ENCODE measurements at regions not wholly inside any gene's neighbourhood (a gene's known extent, or its start where the extent isn't known, plus 50 kb on each side); places are given as distances from the start of the nearest gene placed in this dataset.

GRCh38 chr7:156015237-156016020 is 203.2 kb upstream of the SHH start:
- intact Hi-C loops (cut with micrococcal nuclease), result no loop called here
- no peak for DNase-seq
- peaks cover 0 to 6% of the 10 kb centered on the region in 2 donors for H3K27me3 Mint-ChIP-seq (ENCODE audit: low read depth in 2 of 2)

DNA sequence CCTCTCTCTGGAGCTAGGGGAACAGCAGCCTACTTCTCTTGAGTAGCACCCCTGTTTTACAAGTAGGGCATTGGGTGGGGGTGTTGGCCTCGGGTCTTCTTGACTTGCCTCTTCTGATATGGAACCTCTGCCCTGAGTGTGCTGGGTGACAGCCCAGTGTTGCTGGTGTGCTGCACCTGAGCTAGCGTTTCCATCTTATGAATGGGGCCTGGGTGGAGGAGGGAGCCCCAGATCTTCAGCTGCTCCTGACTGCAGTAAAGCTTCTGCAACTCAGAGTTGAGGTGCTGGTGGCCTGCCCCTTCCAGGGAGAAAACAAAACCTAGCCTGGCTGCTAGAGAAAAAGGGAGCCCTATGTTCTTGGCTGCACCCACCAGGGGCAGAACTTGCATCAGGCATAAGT is 202.5 kb upstream of the SHH start:
- H3K27ac ChIP-seq (ENCODE audit: low read length), result no peak overlapping the region
- Mint-ChIP-seq H3K36me3 (no peaks in the 10 kb centered on the region), H3K4me3 (no peak overlapping the region), H3K27ac (no peak overlapping the region), H3K4me1 (no peaks in the 10 kb centered on the region), H3K9me3 (peaks cover 2 to 4% of the 10 kb centered on the region in 2 donors), H3K27me3 (ENCODE audit: low read depth in 2 of 2) (peaks cover 0 to 6% of the 10 kb centered on the region in 2 donors)
- H3K27me3 ChIP-seq (ENCODE audit: control insufficient read depth, insufficient read depth, low read length), result no peaks in the 10 kb centered on the region
- H3K9me3 ChIP-seq (ENCODE audit: control insufficient read depth, insufficient read depth, low read length), result no peaks in the 10 kb centered on the region
- DNase-seq (no peak), ATAC-seq (no peak)
- H3K4me1 ChIP-seq (ENCODE audit: control insufficient read depth, insufficient read depth, low read length), result no peaks in the 10 kb centered on the region
- intact Hi-C loops (cut with micrococcal nuclease), result no loop called here
- 83% methylated on average over 2 of the region's 2 CpGs for WGBS (ENCODE audit: insufficient coverage)
- H3K4me3 ChIP-seq (ENCODE audit: low read length), result no peak overlapping the region
- H3K36me3 ChIP-seq (ENCODE audit: control insufficient read depth, insufficient read depth, low read length), result no peaks in the 10 kb centered on the region
- no peak for TF ChIP-seq CTCF (IDR thresholded peaks at IDR 0.05)

More at GRCh38 chr7:156015237-156016020, 203.2 kb upstream of the SHH start:
- H3K4me3 Mint-ChIP-seq, result no peak overlapping the region
- H3K9me3 ChIP-seq (ENCODE audit: control insufficient read depth, insufficient read depth, low read length), result no peaks in the 10 kb centered on the region
- WGBS (ENCODE audit: insufficient coverage), result 91% methylated on average over 14 of the region's 17 CpGs
- no peaks in the 10 kb centered on the region for H3K36me3 Mint-ChIP-seq
- no peak overlapping the region for H3K27ac ChIP-seq (ENCODE audit: low read length)
- ATAC-seq, result no peak
- H3K36me3 ChIP-seq (ENCODE audit: control insufficient read depth, insufficient read depth, low read length), result no peaks in the 10 kb centered on the region
- no peak for TF ChIP-seq CTCF (IDR thresholded peaks at IDR 0.05)
- H3K4me3 ChIP-seq (ENCODE audit: low read length), result no peak overlapping the region
- H3K4me1 Mint-ChIP-seq, result no peaks in the 10 kb centered on the region
- H3K27ac Mint-ChIP-seq, result no peak overlapping the region
- H3K9me3 Mint-ChIP-seq, result peaks cover 2 to 3% of the 10 kb centered on the region in 2 donors
- no peaks in the 10 kb centered on the region for H3K4me1 ChIP-seq (ENCODE audit: control insufficient read depth, insufficient read depth, low read length)
- H3K27me3 ChIP-seq (ENCODE audit: control insufficient read depth, insufficient read depth, low read length), result no peaks in the 10 kb centered on the region

GRCh38 chr7:156014201-156014600 is 201.9 kb upstream of the SHH start:
- Histone ChIP-seq H3K4me1 (ENCODE audit: control insufficient read depth, insufficient read depth, low read length) (no peaks in the 10 kb centered on the region), H3K4me3 (ENCODE audit: low read length) (no peak overlapping the region), H3K36me3 (ENCODE audit: control insufficient read depth, insufficient read depth, low read length) (no peaks in the 10 kb centered on the region), H3K27ac (ENCODE audit: low read length) (no peak overlapping the region), H3K27me3 (ENCODE audit: control insufficient read depth, insufficient read depth, low read length) (no peaks in the 10 kb centered on the region), H3K9me3 (ENCODE audit: control insufficient read depth, insufficient read depth, low read length) (no peaks in the 10 kb centered on the region)
- DNase-seq (no peak), ATAC-seq (no peak)
- intact Hi-C loops (cut with micrococcal nuclease), result no loop called here
- no peaks in the 10 kb centered on the region for H3K4me1 Mint-ChIP-seq
- H3K9me3 Mint-ChIP-seq, result peaks cover 3 to 6% of the 10 kb centered on the region in 2 donors
- no peak overlapping the region for H3K27ac Mint-ChIP-seq
- no peak for TF ChIP-seq CTCF (IDR thresholded peaks at IDR 0.05)
- no peak overlapping the region for H3K4me3 Mint-ChIP-seq
- H3K27me3 Mint-ChIP-seq (ENCODE audit: low read depth in 2 of 2), result peaks cover 0 to 6% of the 10 kb centered on the region in 2 donors
- H3K36me3 Mint-ChIP-seq, result no peaks in the 10 kb centered on the region

DNA sequence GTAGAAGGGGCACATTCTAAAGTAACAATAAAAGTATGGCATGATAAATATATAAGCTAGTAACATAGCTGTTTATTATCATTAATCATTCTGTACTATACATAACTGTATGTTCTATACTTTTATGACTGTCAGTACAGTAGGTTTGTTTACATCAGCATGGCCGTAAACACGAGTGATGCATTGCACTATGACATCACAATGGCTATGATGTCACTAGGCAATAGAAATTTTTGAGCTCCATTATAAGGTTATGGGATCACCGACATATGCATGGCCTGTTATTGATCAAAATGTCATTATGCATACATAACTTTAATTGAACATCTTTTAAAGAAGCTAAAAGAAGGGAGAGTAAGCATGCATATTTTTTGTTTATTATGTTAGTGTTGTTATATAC is 200.1 kb upstream of the SHH start:
- Mint-ChIP-seq H3K36me3 (no peaks in the 10 kb centered on the region), H3K9me3 (peaks cover 2 to 6% of the 10 kb centered on the region in 2 donors), H3K27ac (no peak overlapping the region), H3K4me3 (no peak overlapping the region), H3K4me1 (no peaks in the 10 kb centered on the region), H3K27me3 (ENCODE audit: low read depth in 2 of 2) (peaks cover 0 to 6% of the 10 kb centered on the region in 2 donors)
- no peaks in the 10 kb centered on the region for H3K27me3 ChIP-seq (ENCODE audit: control insufficient read depth, insufficient read depth, low read length)
- no peaks in the 10 kb centered on the region for H3K9me3 ChIP-seq (ENCODE audit: control insufficient read depth, insufficient read depth, low read length)
- H3K36me3 ChIP-seq (ENCODE audit: control insufficient read depth, insufficient read depth, low read length), result no peaks in the 10 kb centered on the region
- DNase-seq (no peak), ATAC-seq (no peak)
- no peak overlapping the region for H3K27ac ChIP-seq (ENCODE audit: low read length)
- TF ChIP-seq CTCF (IDR thresholded peaks at IDR 0.05), result no peak
- intact Hi-C loops (cut with micrococcal nuclease), result no loop called here
- H3K4me3 ChIP-seq (ENCODE audit: low read length), result no peak overlapping the region
- H3K4me1 ChIP-seq (ENCODE audit: control insufficient read depth, insufficient read depth, low read length), result no peaks in the 10 kb centered on the region
- WGBS (ENCODE audit: insufficient coverage), result 88% methylated on average over 2 of the region's 3 CpGs

Data from natural killer cell (primary cell).